ENCODE measurements at regions not wholly inside any gene's neighbourhood (a gene's known extent, or its start where the extent isn't known, plus 50 kb on each side); places are given as distances from the start of the nearest gene placed in this dataset.
"Not testable (repeated sequence)": the region's sequence is repeated elsewhere in the genome, so short reads cannot be mapped to it uniquely, and the experiment has no call there.

DNA sequence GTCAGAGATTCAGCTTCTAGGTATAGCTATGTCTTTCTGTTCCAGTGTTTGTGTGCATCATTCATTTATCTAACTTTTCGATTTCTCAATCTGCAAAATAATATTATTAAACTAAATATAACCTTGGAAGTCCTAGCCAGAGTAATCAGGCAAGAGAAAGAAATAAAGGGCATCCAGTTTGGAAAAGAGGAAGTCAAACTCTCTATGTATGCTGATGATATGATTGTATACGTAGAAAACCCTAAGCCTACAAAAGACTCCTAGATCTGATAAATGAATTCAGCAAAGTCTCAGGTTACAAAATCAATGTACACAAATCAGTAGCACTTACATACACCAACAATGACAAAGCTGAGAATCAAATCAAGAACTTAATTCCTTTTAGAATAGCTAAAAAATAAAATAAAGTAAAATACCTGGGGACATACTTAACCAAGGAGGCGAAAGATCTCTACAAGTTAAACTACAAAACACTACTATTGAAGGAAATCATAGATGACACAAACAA is 718.2 kb downstream of the NTRK3 start:
- Histone ChIP-seq H3K36me3 (ENCODE audit: control insufficient read depth, insufficient read depth, low read length) (no peaks in the 10 kb centered on the region), H3K4me1 (ENCODE audit: control insufficient read depth, insufficient read depth, low read length) (no peaks in the 10 kb centered on the region), H3K4me3 (ENCODE audit: low read length) (no peak overlapping the region), H3K27me3 (ENCODE audit: control insufficient read depth, insufficient read depth, low read length, poor library complexity, severe bottlenecking) (no peaks in the 10 kb centered on the region), H3K27ac (ENCODE audit: low read depth, low read length) (no peak overlapping the region), H3K9ac (ENCODE audit: extremely low read depth, low read length, poor library complexity, severe bottlenecking) (no peak overlapping the region), H3K9me3 (ENCODE audit: control insufficient read depth, low read length) (peaks cover 6% of the 10 kb centered on the region)
- H3K4me3 Mint-ChIP-seq = no peak overlapping the region
- TF ChIP-seq, protein P1, sequence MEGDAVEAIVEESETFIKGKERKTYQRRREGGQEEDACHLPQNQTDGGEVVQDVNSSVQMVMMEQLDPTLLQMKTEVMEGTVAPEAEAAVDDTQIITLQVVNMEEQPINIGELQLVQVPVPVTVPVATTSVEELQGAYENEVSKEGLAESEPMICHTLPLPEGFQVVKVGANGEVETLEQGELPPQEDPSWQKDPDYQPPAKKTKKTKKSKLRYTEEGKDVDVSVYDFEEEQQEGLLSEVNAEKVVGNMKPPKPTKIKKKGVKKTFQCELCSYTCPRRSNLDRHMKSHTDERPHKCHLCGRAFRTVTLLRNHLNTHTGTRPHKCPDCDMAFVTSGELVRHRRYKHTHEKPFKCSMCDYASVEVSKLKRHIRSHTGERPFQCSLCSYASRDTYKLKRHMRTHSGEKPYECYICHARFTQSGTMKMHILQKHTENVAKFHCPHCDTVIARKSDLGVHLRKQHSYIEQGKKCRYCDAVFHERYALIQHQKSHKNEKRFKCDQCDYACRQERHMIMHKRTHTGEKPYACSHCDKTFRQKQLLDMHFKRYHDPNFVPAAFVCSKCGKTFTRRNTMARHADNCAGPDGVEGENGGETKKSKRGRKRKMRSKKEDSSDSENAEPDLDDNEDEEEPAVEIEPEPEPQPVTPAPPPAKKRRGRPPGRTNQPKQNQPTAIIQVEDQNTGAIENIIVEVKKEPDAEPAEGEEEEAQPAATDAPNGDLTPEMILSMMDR (conservative IDR thresholded peaks at IDR 0.05) = no peak
- peaks cover 4% of the 10 kb centered on the region for H3K9me3 Mint-ChIP-seq
- H3K27me3 Mint-ChIP-seq (ENCODE audit: insufficient read depth) = no peaks in the 10 kb centered on the region
- no peaks in the 10 kb centered on the region for H3K4me1 Mint-ChIP-seq
- WGBS, 2 experiments (ENCODE audit: insufficient coverage in 1 of 2, insufficient read length in 1 of 2) = 67% methylated on average over 1 of the region's 3 CpGs; no CpG with 5 or more reads in 1 of the 2 experiments
- H3K27ac Mint-ChIP-seq = no peak overlapping the region
- no peaks in the 10 kb centered on the region for H3K36me3 Mint-ChIP-seq (ENCODE audit: low read depth)
- DNase-seq = no peak

DNA sequence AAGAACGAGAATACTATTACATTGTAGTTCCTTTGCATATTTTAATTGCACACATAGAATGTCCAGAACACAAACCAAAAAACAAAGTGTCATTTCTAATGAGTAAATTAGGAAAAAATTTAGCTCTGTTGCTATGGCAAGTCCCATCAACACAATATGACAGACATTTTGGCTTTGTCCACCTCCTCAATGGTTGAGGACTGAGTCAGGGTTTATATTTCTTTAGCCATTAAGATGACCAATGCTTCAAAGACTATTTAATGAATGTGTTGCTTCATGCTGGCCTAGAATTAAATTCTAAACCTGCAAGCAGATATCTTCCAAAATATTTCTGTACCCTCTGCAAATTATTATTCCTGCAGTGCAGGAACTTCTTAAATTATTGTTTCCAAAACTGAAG is 719.2 kb downstream of the NTRK3 start:
- Histone ChIP-seq H3K9ac (ENCODE audit: extremely low read depth, low read length, poor library complexity, severe bottlenecking) (no peak overlapping the region), H3K9me3 (ENCODE audit: control insufficient read depth, low read length) (peaks cover 6% of the 10 kb centered on the region), H3K27me3 (ENCODE audit: control insufficient read depth, insufficient read depth, low read length, poor library complexity, severe bottlenecking) (no peaks in the 10 kb centered on the region), H3K4me1 (ENCODE audit: control insufficient read depth, insufficient read depth, low read length) (no peaks in the 10 kb centered on the region), H3K27ac (ENCODE audit: low read depth, low read length) (no peak overlapping the region), H3K36me3 (ENCODE audit: control insufficient read depth, insufficient read depth, low read length) (no peaks in the 10 kb centered on the region), H3K4me3 (ENCODE audit: low read length) (no peak overlapping the region)
- Mint-ChIP-seq H3K9me3 (peaks cover 6% of the 10 kb centered on the region), H3K4me3 (no peak overlapping the region), H3K27ac (no peak overlapping the region), H3K36me3 (ENCODE audit: low read depth) (no peaks in the 10 kb centered on the region), H3K4me1 (no peaks in the 10 kb centered on the region), H3K27me3 (ENCODE audit: insufficient read depth) (no peaks in the 10 kb centered on the region)
- TF ChIP-seq, protein P1 (conservative IDR thresholded peaks at IDR 0.05) = no peak
- no peak for DNase-seq
- whole genome bisulfite sequencing, 2 experiments (ENCODE audit: insufficient coverage in 1 of 2, insufficient read length in 1 of 2) = no CpG with 5 or more reads among the region's 1 CpG

DNA sequence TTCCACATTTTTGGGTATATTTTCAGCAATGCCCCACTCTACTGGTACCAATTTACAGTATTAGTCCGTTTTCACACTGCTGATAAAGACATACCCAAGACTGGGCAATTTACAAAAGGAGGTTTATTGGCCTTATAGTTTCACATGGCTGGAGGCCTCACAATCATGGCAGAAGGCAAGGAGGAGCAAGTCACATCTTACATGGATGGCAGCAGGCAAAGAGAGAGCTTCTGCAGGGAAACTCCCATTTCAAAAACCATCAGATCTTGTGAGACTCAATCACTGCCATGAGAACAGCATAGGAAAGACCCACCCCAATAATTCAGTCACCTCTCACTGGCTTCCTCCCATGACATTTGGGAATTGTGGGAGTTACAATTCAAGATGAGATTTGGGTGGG is 722.9 kb downstream of the NTRK3 start:
- H3K9me3 Mint-ChIP-seq = not testable (repeated sequence)

DNA sequence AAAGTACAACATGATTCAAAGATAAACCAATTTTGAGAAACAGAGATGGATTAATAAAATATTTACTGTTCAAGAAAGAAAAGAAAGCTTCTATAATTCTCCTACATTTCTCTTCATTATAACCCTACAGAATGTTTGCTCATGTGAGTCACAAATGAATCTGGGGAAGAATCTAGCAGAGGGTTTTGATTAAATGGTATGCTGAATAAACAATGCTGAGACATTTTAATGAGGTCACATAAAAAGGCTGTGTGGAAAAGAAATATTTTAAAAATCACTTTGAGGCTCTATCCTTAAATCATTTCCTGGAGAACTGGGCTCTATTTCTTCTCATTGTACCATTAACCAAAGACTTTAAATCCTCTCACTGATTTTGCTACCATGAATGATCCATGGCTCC is 727.7 kb downstream of the NTRK3 start:
- Histone ChIP-seq H3K36me3 (ENCODE audit: control insufficient read depth, insufficient read depth, low read length) (no peaks in the 10 kb centered on the region), H3K27ac (ENCODE audit: low read depth, low read length) (no peak overlapping the region), H3K9ac (ENCODE audit: extremely low read depth, low read length, poor library complexity, severe bottlenecking) (no peak overlapping the region), H3K4me3 (ENCODE audit: low read length) (no peak overlapping the region), H3K4me1 (ENCODE audit: control insufficient read depth, insufficient read depth, low read length) (no peaks in the 10 kb centered on the region), H3K27me3 (ENCODE audit: control insufficient read depth, insufficient read depth, low read length, poor library complexity, severe bottlenecking) (no peaks in the 10 kb centered on the region), H3K9me3 (ENCODE audit: control insufficient read depth, low read length) (peaks cover 2% of the 10 kb centered on the region)
- TF ChIP-seq, protein P1 (conservative IDR thresholded peaks at IDR 0.05) = no peak
- H3K27ac Mint-ChIP-seq = no peak overlapping the region
- no peak overlapping the region for H3K4me3 Mint-ChIP-seq
- H3K4me1 Mint-ChIP-seq = no peaks in the 10 kb centered on the region
- H3K27me3 Mint-ChIP-seq (ENCODE audit: insufficient read depth) = no peaks in the 10 kb centered on the region
- no peaks in the 10 kb centered on the region for H3K36me3 Mint-ChIP-seq (ENCODE audit: low read depth)
- DNase-seq = no peak
- H3K9me3 Mint-ChIP-seq = peaks cover 5% of the 10 kb centered on the region

More for the DNA sequence above, 722.9 kb downstream of the NTRK3 start:
- not testable (repeated sequence) for H3K4me3 Mint-ChIP-seq; H3K4me3 ChIP-seq (ENCODE audit: low read length); H3K27me3 Mint-ChIP-seq (ENCODE audit: insufficient read depth); DNase-seq; H3K4me1 ChIP-seq (ENCODE audit: control insufficient read depth, insufficient read depth, low read length); H3K9ac ChIP-seq (ENCODE audit: extremely low read depth, low read length, poor library complexity, severe bottlenecking); H3K27ac Mint-ChIP-seq; H3K9me3 ChIP-seq (ENCODE audit: control insufficient read depth, low read length); H3K27ac ChIP-seq (ENCODE audit: low read depth, low read length); H3K36me3 ChIP-seq (ENCODE audit: control insufficient read depth, insufficient read depth, low read length); H3K4me1 Mint-ChIP-seq; H3K27me3 ChIP-seq (ENCODE audit: control insufficient read depth, insufficient read depth, low read length, poor library complexity, severe bottlenecking); H3K36me3 Mint-ChIP-seq (ENCODE audit: low read depth)
- 83 to 91% methylated on average over 1 of the region's 1 CpG for WGBS, 2 experiments (ENCODE audit: insufficient coverage in 1 of 2, insufficient read length in 1 of 2)

Data from endodermal cell (in vitro differentiated cells).